KBM-7 (cell line): ENCODE measurements at regions not wholly inside any gene's neighbourhood (a gene's known extent, or its start where the extent isn't known, plus 50 kb on each side); places are given as distances from the start of the nearest gene placed in this dataset.

Source experiments
- DNase-seq: peaks from one replicate; pipeline ENCODE4 v3.0.0-alpha.2; 2015
- in situ Hi-C: fragments of 300-500 bp; cut with MboI; formaldehyde crosslinking; loops from 2 replicates; pipeline ENCODE4 v1.14.3; 2020; ENCODE audit warnings: low sequenced_read_pairs, low pct_unique_long_range_greater_than_20kb, mixed read lengths

- DNase-seq, result no peak
- in situ Hi-C loops, result no loop called here
Observed at GRCh38 chr5:14057289-14057688, 85.9 kb upstream of the TRIO start.

GRCh38 chr5:14056039-14056438 is 87.1 kb upstream of the TRIO start:
- in situ Hi-C loops, result no loop called here
- DNase-seq, result no peak

- in situ Hi-C loops, result no loop called here
- DNase-seq, result no peak
Observed at GRCh38 chr5:14054965-14055963, 87.9 kb upstream of the TRIO start.

GRCh38 chr5:14054111-14054854 is 88.9 kb upstream of the TRIO start:
- in situ Hi-C loops, result no loop called here
- DNase-seq, result no peak

GRCh38 chr5:14050821-14051220 is 92.3 kb upstream of the TRIO start:
- in situ Hi-C loops, result no loop called here
- no peak for DNase-seq

- in situ Hi-C loops, result no loop called here
- no peak for DNase-seq
Observed at GRCh38 chr5:14048434-14048833, 94.7 kb upstream of the TRIO start.

- in situ Hi-C loops, result no loop called here
- DNase-seq, result no peak
Observed at GRCh38 chr5:14041528-14042192, 97.2 kb upstream of the DNAH5 start.

- DNase-seq, result no peak
- in situ Hi-C loops, result no loop called here
Observed at GRCh38 chr5:14040542-14040941, 96.1 kb upstream of the DNAH5 start.

GRCh38 chr5:14039576-14039975 is 95.1 kb upstream of the DNAH5 start:
- no peak for DNase-seq
- in situ Hi-C loops, result no loop called here

GRCh38 chr5:14039063-14039462 is 94.6 kb upstream of the DNAH5 start:
- in situ Hi-C loops, result no loop called here
- peak; percentile 20 for DNase-seq

- no peak for DNase-seq
- in situ Hi-C loops, result no loop called here
Observed at GRCh38 chr5:14038341-14038959, 94.0 kb upstream of the DNAH5 start.

- no peak for DNase-seq
- in situ Hi-C loops, result no loop called here
Observed at GRCh38 chr5:14036947-14037346, 92.5 kb upstream of the DNAH5 start.

GRCh38 chr5:14036514-14036913 is 92.0 kb upstream of the DNAH5 start:
- in situ Hi-C loops, result no loop called here
- DNase-seq, result no peak

GRCh38 chr5:14035859-14036503 is 91.5 kb upstream of the DNAH5 start:
- in situ Hi-C loops, result no loop called here
- peak; percentile 83 for DNase-seq

GRCh38 chr5:14034963-14035362 is 90.5 kb upstream of the DNAH5 start:
- in situ Hi-C loops, result no loop called here

GRCh38 chr5:14032918-14033317 is 88.4 kb upstream of the DNAH5 start:
- no peak for DNase-seq
- in situ Hi-C loops, result no loop called here

More at GRCh38 chr5:14034963-14035362, 90.5 kb upstream of the DNAH5 start:
- DNase-seq, result no peak

GRCh38 chr5:14028938-14029584 is 84.6 kb upstream of the DNAH5 start:
- DNase-seq, result no peak
- in situ Hi-C loops, result no loop called here

- DNase-seq, result no peak
- in situ Hi-C loops, result no loop called here
Observed at GRCh38 chr5:14028188-14028587, 83.7 kb upstream of the DNAH5 start.
